ACC112 (cell line): ENCODE measurements at regions not wholly inside any gene's neighbourhood (a gene's known extent, or its start where the extent isn't known, plus 50 kb on each side); places are given as distances from the start of the nearest gene placed in this dataset.

ENCODE experiments used
- H2AFZ ChIP-seq: fragments of 200-600 bp; sonication (generic); one replicate; pipeline ENCODE4 v1.6.0; 2017; ENCODE audit warnings: antibody characterized with exemption, low read length; ENCODE audit not compliant: unreplicated experiment
- H3K27ac ChIP-seq: fragments of 200-600 bp; sonication (generic); 2 replicates; pipeline ENCODE4 v1.5.1; 2014; ENCODE audit warnings: low read depth, mild to moderate bottlenecking, antibody characterized with exemption, low read length, moderate library complexity
- H3K27me3 ChIP-seq: fragments of 200-600 bp; sonication (generic); 2 replicates; pipeline ENCODE4 v1.6.1; 2014; ENCODE audit warnings: mild to moderate bottlenecking, antibody characterized with exemption, low read length, moderate library complexity, mixed read lengths; ENCODE audit not compliant: insufficient read depth
- H3K36me3 ChIP-seq: fragments of 200-600 bp; sonication (generic); 2 replicates; pipeline ENCODE4 v1.6.1; 2016; ENCODE audit warnings: mild to moderate bottlenecking, antibody characterized with exemption, low read length, moderate library complexity, mixed read lengths; ENCODE audit not compliant: insufficient read depth
- H3K4me1 ChIP-seq: fragments of 200-600 bp; sonication (generic); one replicate; pipeline ENCODE4 v1.6.1; 2016; ENCODE audit warnings: low read length, mixed read lengths; ENCODE audit not compliant: insufficient read depth, unreplicated experiment, control insufficient read depth
- H3K4me3 ChIP-seq: fragments of 200-600 bp; sonication (generic); 2 replicates; pipeline ENCODE4 v1.5.1; 2014; ENCODE audit warnings: mild to moderate bottlenecking, low read depth, low read length
- H3K79me2 ChIP-seq: fragments of 200-600 bp; sonication (generic); one replicate; pipeline ENCODE4 v1.6.0; 2016; ENCODE audit warnings: low read length; ENCODE audit not compliant: control insufficient read depth, unreplicated experiment, insufficient read depth

GRCh38 chr20:57785061-57785460 is 75.2 kb upstream of the PMEPA1 start:
- Histone ChIP-seq H3K4me3 (no peak overlapping the region), H3K4me1 (no peaks in the 10 kb centered on the region), H2AFZ (no peak overlapping the region), H3K36me3 (no peaks in the 10 kb centered on the region), H3K79me2 (no peaks in the 10 kb centered on the region), H3K27ac (no peak overlapping the region), H3K27me3 (peaks cover 12% of the 10 kb centered on the region)

- Histone ChIP-seq H3K4me3 (no peak overlapping the region), H3K36me3 (no peaks in the 10 kb centered on the region), H2AFZ (no peak overlapping the region), H3K4me1 (no peaks in the 10 kb centered on the region), H3K79me2 (no peaks in the 10 kb centered on the region), H3K27ac (no peak overlapping the region), H3K27me3 (peaks cover 21% of the 10 kb centered on the region)
These were observed 74.4 kb upstream of the PMEPA1 start for GRCh38 chr20:57783956-57784837.

- no peak overlapping the region for H3K27ac ChIP-seq
- H3K36me3 ChIP-seq = no peaks in the 10 kb centered on the region
- no peak overlapping the region for H3K4me3 ChIP-seq
- no peaks in the 10 kb centered on the region for H3K4me1 ChIP-seq
- no peaks in the 10 kb centered on the region for H3K79me2 ChIP-seq
- H2AFZ ChIP-seq = no peak overlapping the region
- peaks cover 29% of the 10 kb centered on the region for H3K27me3 ChIP-seq
These were observed 73.4 kb upstream of the PMEPA1 start for GRCh38 chr20:57783196-57783595.

GRCh38 chr20:57782631-57783041 is 72.8 kb upstream of the PMEPA1 start:
- Histone ChIP-seq H3K4me1 (no peaks in the 10 kb centered on the region), H3K27ac (no peak overlapping the region), H3K79me2 (no peaks in the 10 kb centered on the region), H3K4me3 (no peak overlapping the region), H2AFZ (no peak overlapping the region), H3K36me3 (no peaks in the 10 kb centered on the region), H3K27me3 (peaks cover 29% of the 10 kb centered on the region)

GRCh38 chr20:57781901-57782300 is 72.1 kb upstream of the PMEPA1 start:
- H3K27ac ChIP-seq = no peak overlapping the region
- H3K4me3 ChIP-seq = no peak overlapping the region
- no peaks in the 10 kb centered on the region for H3K79me2 ChIP-seq
- no peaks in the 10 kb centered on the region for H3K36me3 ChIP-seq
- H3K27me3 ChIP-seq = peaks cover 29% of the 10 kb centered on the region
- H2AFZ ChIP-seq = no peak overlapping the region
- H3K4me1 ChIP-seq = no peaks in the 10 kb centered on the region

GRCh38 chr20:57780906-57781305 is 71.1 kb upstream of the PMEPA1 start:
- no peaks in the 10 kb centered on the region for H3K79me2 ChIP-seq
- H2AFZ ChIP-seq = no peak overlapping the region
- H3K4me3 ChIP-seq = no peak overlapping the region
- H3K27ac ChIP-seq = no peak overlapping the region
- H3K27me3 ChIP-seq = peaks cover 29% of the 10 kb centered on the region
- H3K4me1 ChIP-seq = no peaks in the 10 kb centered on the region
- H3K36me3 ChIP-seq = no peaks in the 10 kb centered on the region

GRCh38 chr20:57780398-57780797 is 70.6 kb upstream of the PMEPA1 start:
- Histone ChIP-seq H3K27ac (no peak overlapping the region), H3K79me2 (no peaks in the 10 kb centered on the region), H3K4me1 (no peaks in the 10 kb centered on the region), H2AFZ (no peak overlapping the region), H3K36me3 (no peaks in the 10 kb centered on the region), H3K27me3 (peaks cover 31% of the 10 kb centered on the region), H3K4me3 (no peak overlapping the region)

- Histone ChIP-seq H3K4me3 (no peak overlapping the region), H3K27me3 (peaks cover 25% of the 10 kb centered on the region), H2AFZ (no peak overlapping the region), H3K27ac (no peak overlapping the region), H3K79me2 (no peaks in the 10 kb centered on the region), H3K4me1 (no peaks in the 10 kb centered on the region), H3K36me3 (no peaks in the 10 kb centered on the region)
These were observed 69.7 kb upstream of the PMEPA1 start for GRCh38 chr20:57779401-57780003.

- no peak overlapping the region for H2AFZ ChIP-seq
- H3K4me1 ChIP-seq = peaks cover under 1% of the 10 kb centered on the region
- no peak overlapping the region for H3K4me3 ChIP-seq
- H3K27me3 ChIP-seq = peaks cover 25% of the 10 kb centered on the region
- no peaks in the 10 kb centered on the region for H3K36me3 ChIP-seq
- H3K27ac ChIP-seq = no peak overlapping the region
- no peaks in the 10 kb centered on the region for H3K79me2 ChIP-seq
These were observed 68.1 kb upstream of the PMEPA1 start for GRCh38 chr20:57777911-57778310.

- Histone ChIP-seq H3K27me3 (peaks cover 18% of the 10 kb centered on the region), H2AFZ (no peak overlapping the region), H3K79me2 (no peaks in the 10 kb centered on the region), H3K4me3 (no peak overlapping the region), H3K27ac (no peak overlapping the region), H3K36me3 (no peaks in the 10 kb centered on the region), H3K4me1 (peaks cover 10% of the 10 kb centered on the region)
These were observed 65.1 kb upstream of the PMEPA1 start for GRCh38 chr20:57774951-57775350.
